ENCODE measurements at regions not wholly inside any gene's neighbourhood (a gene's known extent, or its start where the extent isn't known, plus 50 kb on each side); places are given as distances from the start of the nearest gene placed in this dataset.

GRCh38 chr6:103872233-103872632 lies 987.5 kb downstream of the HACE1 start:
- no peaks in the 10 kb centered on the region for H3K9me3 ChIP-seq
- H3K4me3 ChIP-seq (ENCODE audit: low read depth, low read length) = no peak overlapping the region
- no peak for TF ChIP-seq CTCF (IDR thresholded peaks at IDR 0.05; ENCODE audit: low read depth, low read length)
- H3K36me3 ChIP-seq = no peaks in the 10 kb centered on the region
- H3K27me3 ChIP-seq = no peaks in the 10 kb centered on the region
- H3K4me1 ChIP-seq = peaks cover 2% of the 10 kb centered on the region; the same call in 1 of the 2 replicates
- DNase-seq = peak; percentile 42

GRCh38 chr6:103870970-103871369 lies 988.7 kb downstream of the HACE1 start:
- H3K4me3 ChIP-seq (ENCODE audit: low read depth, low read length) = no peak overlapping the region
- H3K36me3 ChIP-seq = no peaks in the 10 kb centered on the region
- no peak for TF ChIP-seq CTCF (IDR thresholded peaks at IDR 0.05; ENCODE audit: low read depth, low read length)
- no peaks in the 10 kb centered on the region for H3K9me3 ChIP-seq
- DNase-seq = no peak
- peaks cover 4% of the 10 kb centered on the region; the same call in 1 of the 2 replicates for H3K4me1 ChIP-seq
- H3K27me3 ChIP-seq = no peaks in the 10 kb centered on the region

- TF ChIP-seq CTCF (IDR thresholded peaks at IDR 0.05; ENCODE audit: low read depth, low read length) = no peak
- no peak overlapping the region for H3K4me3 ChIP-seq (ENCODE audit: low read depth, low read length)
- no peaks in the 10 kb centered on the region for H3K9me3 ChIP-seq
- peaks cover 5% of the 10 kb centered on the region; the same call in 1 of the 2 replicates for H3K4me1 ChIP-seq
- no peaks in the 10 kb centered on the region for H3K36me3 ChIP-seq
- no peaks in the 10 kb centered on the region for H3K27me3 ChIP-seq
- no peak for DNase-seq
Observed at GRCh38 chr6:103862297-103862696, 997.4 kb downstream of the HACE1 start.

GRCh38 chr6:103858003-103858402 lies 1001.7 kb downstream of the HACE1 start:
- no peak for TF ChIP-seq CTCF (IDR thresholded peaks at IDR 0.05; ENCODE audit: low read depth, low read length)
- no peaks in the 10 kb centered on the region for H3K27me3 ChIP-seq

GRCh38 chr6:103855750-103856149 lies 1004.0 kb downstream of the HACE1 start:
- H3K27me3 ChIP-seq = no peaks in the 10 kb centered on the region
- H3K4me1 ChIP-seq = no peaks in the 10 kb centered on the region
- no peak for DNase-seq
- H3K9me3 ChIP-seq = no peaks in the 10 kb centered on the region
- no peak overlapping the region for H3K4me3 ChIP-seq (ENCODE audit: low read depth, low read length)
- TF ChIP-seq CTCF (IDR thresholded peaks at IDR 0.05; ENCODE audit: low read depth, low read length) = no peak
- H3K36me3 ChIP-seq = no peaks in the 10 kb centered on the region

More at GRCh38 chr6:103858003-103858402, 1001.7 kb downstream of the HACE1 start:
- H3K4me3 ChIP-seq (ENCODE audit: low read depth, low read length) = no peak overlapping the region
- no peaks in the 10 kb centered on the region for H3K4me1 ChIP-seq
- H3K9me3 ChIP-seq = no peaks in the 10 kb centered on the region
- H3K36me3 ChIP-seq = no peaks in the 10 kb centered on the region
- DNase-seq = no peak

- Histone ChIP-seq H3K4me3 (ENCODE audit: low read depth, low read length) (no peak overlapping the region), H3K4me1 (no peaks in the 10 kb centered on the region), H3K9me3 (no peaks in the 10 kb centered on the region), H3K27me3 (no peaks in the 10 kb centered on the region), H3K36me3 (no peaks in the 10 kb centered on the region)
- no peak for DNase-seq
- TF ChIP-seq CTCF (IDR thresholded peaks at IDR 0.05; ENCODE audit: low read depth, low read length) = peak; percentile 39; the same call in 1 of the 2 replicates
Observed at GRCh38 chr6:103854059-103854458, 1005.7 kb downstream of the HACE1 start.

Measured in BE2C (cell line).